Activated T-helper 1 cell treated with anti-CD3 and anti-CD28 coated beads, Interleukin-2, amount 50 U/mL, for 16 hours (primary cell): ENCODE measurements at regions not wholly inside any gene's neighbourhood (a gene's known extent, or its start where the extent isn't known, plus 50 kb on each side); places are given as distances from the start of the nearest gene placed in this dataset.
"Not testable (repeated sequence)": the region's sequence is repeated elsewhere in the genome, so short reads cannot be mapped to it uniquely, and the experiment has no call there.

Source experiments
- DNase-seq, 2 donors: peaks; one replicate each; pipeline ENCODE4 v3.0.0-alpha.2; 2020; ENCODE audit warnings: low read depth in 1 of 2, low spot score in 1 of 2

GRCh38 chr2:35585972-35586371, 769.6 kb upstream of the CRIM1 start:
- no peak for DNase-seq

DNA sequence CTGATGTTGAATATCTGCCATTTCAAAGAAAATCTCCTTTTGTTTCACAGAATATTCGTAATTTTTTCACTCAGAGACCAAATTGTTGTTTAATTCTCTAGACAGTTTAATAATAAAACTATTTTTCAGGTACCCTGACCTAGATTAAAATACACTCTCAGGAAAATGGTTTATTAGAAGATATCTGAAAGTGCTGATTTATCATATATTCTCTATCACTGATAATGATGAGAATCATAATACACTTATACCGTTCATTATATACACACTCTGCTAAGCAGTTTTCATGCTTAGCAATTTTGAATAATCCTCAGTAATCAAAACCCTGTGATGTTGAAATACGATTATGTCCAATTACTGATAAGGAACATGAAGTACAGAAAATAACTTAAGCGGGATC, 772.9 kb upstream of the CRIM1 start:
- no peak for DNase-seq

GRCh38 chr2:35580956-35581355, 774.6 kb upstream of the CRIM1 start:
- DNase-seq: no peak

- DNase-seq: not testable (repeated sequence)
These were observed 787.0 kb upstream of the CRIM1 start for GRCh38 chr2:35568574-35568973.

- no peak for DNase-seq
These were observed 793.1 kb upstream of the CRIM1 start for GRCh38 chr2:35562488-35562887.

DNA sequence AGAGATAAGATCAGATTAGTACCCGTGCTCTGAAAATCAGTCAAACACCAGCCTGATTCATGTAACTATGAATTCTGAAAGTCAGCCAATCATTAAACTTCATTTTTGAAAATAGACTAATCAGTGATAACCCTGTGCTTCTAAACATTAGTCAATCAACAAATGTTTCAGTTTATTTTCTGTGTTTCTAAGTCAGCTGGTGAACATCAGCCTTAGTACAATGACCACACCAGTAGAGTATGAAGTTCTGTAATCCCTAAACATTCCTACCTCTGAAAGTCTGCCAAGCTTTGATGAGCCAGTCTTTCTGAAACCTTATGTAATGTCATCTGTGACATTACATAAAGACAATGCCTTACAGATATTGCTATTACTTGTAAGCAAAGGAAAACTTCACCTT, 807.4 kb upstream of the CRIM1 start:
- no peak for DNase-seq

DNA sequence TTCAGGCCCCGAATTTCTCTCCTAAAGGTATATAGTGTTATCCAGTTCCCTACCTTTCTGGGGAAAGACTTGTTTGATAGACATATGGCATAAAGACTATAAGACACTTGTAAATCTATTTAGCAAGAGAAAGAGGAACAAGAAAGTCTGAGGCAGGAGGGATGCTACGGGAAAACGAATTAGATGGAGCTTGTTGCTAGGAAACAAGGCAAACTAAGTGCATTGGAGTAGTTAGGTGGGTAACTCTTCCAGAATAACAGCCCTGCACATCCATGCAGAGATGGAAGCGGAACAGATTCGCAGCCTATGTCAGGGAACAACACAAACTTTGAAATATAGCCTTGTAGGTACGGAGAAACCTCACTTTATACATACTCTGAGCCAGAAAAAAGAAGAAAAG, 810.3 kb upstream of the CRIM1 start:
- DNase-seq: no peak

DNA sequence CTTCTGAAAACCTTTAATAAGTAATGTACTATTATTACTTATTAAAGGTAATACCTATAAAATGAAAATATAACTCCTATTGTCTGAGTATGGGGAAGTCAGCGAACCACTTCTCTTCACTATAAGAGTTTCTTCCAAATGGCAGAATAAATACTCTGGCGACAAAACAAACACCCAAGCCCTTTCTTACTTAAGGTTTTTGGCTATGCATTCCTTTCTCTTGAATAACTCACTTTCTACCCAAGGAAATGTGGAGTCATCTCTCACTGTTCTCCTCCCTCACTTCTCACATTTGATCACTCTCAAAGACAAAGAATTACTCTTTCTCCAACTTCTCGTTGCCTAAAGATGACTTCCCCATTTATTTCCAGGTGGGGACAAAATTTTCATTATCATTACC, 816.8 kb upstream of the CRIM1 start:
- no peak for DNase-seq

- no peak for DNase-seq
These were observed 824.9 kb upstream of the CRIM1 start for GRCh38 chr2:35530615-35531135.

DNA sequence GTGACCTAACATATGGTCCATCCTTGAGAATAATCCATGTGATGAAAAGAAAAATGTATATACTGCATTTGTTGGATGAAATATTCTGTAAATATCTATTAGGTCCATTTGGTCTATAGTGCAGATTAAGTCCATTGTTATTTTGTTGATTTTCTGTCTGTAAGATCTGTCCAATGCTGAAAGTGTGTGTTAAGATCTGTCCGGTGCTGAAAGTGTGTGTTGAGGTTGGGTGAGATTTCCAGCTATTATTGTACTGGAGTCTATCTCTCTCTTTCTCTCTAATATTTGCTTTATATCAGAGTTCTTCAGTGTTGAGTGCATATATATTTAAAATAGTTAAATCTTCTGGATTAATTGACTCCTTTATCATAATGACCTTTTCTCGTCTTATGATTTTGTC, 828.8 kb upstream of the CRIM1 start:
- DNase-seq: no peak

- DNase-seq: no peak
These were observed 833.1 kb upstream of the CRIM1 start for GRCh38 chr2:35522450-35522849.

- DNase-seq: no peak
These were observed 844.9 kb upstream of the CRIM1 start for GRCh38 chr2:35510636-35511035.

- no peak for DNase-seq
These were observed 847.0 kb upstream of the CRIM1 start for GRCh38 chr2:35508601-35509000.

DNA sequence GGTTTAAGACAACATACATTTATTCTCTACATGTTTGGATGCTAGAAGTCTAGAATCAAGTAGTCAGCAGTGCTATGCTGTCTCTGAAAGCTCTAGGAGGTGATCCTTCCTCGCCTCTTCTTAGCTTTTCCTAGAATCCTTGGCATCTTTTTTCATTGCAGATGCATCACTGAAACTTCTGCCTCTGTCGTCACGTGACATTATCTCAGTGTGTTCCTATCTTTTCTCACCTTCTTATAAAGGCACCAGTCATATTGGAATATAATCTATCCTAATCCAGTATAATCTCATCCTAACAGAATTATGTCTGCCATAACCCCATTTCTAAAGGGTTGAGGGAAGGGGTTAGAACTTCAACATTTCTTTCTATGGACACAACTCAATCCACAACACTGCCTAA, 851.2 kb upstream of the CRIM1 start:
- DNase-seq: no peak

GRCh38 chr2:35503738-35504199, 851.8 kb upstream of the CRIM1 start:
- DNase-seq: no peak

GRCh38 chr2:35503311-35503710, 852.3 kb upstream of the CRIM1 start:
- DNase-seq: no peak

DNA sequence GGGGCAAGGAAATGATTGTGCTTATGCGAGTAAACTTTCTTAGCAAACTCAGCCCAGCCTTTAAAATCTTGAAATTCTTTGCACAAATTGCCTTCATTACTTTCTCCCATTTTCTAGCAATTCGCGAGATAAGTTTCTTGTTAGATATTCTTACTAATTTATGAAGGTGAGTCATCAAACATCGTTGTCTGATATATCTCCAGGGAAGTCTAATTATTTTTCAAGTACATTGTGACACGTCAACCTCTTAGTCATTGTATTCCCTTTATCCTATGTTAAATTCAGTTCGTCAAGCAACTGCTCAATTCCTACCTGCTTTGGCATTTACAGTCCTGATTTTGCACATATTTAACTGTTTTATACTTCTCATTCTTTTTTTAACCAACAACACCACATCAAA, 854.5 kb upstream of the CRIM1 start:
- no peak for DNase-seq

DNA sequence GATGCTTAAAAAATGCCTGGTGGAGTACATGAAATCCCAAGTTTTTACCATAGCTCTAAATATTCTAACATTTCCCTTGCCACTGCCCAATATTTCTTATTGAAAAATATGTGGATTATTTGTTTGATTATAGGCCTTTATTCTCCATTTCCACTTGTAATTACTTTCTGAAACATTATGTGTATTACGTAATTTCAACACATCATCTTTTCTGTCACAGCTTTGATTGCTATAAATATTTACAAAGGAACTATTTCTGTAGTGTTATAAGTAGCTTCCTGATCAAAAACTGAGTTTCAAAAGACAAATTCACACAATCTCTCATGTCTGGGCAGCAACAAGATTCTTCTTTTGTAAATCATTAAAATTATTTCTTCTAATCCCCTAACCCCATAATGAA, 859.6 kb upstream of the CRIM1 start:
- DNase-seq: no peak

GRCh38 chr2:35495182-35495581, 860.4 kb upstream of the CRIM1 start:
- DNase-seq: no peak

DNA sequence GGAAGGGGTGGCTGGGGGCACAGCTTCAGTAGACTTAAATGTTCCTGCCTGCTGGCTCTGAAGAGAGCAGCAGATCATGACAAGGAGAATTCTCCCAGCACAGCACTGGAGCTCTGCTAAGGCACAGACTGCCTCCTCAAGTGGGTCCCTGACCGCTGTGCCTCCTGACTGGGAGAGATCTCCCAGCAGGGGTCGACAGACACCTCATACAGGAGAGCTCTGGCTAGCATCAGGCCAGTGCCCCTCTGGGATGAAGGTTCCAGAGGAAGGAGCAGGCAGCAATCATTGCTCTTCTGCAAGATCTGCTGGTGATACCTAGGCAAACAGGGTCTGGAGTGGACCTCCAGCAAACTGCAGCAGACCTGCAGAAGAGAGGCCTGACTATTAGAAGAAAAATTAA, 877.5 kb upstream of the CRIM1 start:
- DNase-seq: not testable (repeated sequence)

- no peak for DNase-seq
These were observed 887.3 kb upstream of the CRIM1 start for GRCh38 chr2:35468245-35468644.

DNA sequence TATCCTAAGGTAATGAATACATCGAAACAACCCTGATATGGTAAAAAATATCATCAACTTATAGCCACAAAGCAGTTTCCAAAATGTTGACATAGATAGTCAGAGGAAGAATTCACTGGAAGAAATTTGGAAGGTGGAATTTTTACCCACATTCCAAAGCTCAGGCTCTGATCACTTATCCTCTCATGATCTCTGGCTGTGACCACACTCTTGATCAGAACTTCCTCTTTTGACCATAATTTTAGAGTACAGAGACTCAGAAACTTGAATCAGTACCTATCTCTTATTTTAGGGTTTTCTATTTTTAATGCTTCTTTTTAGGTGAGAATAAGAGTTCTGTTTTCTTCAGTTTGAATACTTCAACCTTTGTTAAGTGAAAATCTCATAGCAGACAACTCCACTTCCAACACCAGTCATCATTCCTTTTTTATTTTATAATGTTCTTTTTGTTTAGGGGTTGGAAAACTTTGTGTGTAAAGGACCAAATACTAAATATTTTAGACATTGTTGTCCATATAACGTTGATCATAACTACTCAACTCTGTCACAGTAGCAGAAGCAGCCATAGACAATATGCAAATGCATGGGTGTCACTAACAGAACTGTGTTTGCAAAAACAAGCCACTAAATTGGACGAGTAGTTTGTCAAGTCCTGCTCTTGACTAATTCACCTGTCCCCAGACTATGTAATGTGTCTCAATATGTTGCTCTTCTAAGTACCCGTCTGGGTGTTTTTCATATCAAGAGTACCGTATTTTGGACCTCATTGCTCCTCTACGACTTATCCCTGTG, 891.6 kb upstream of the CRIM1 start:
- DNase-seq: no peak
